ENCODE measurements at regions not wholly inside any gene's neighbourhood (a gene's known extent, or its start where the extent isn't known, plus 50 kb on each side); places are given as distances from the start of the nearest gene placed in this dataset.

DNA sequence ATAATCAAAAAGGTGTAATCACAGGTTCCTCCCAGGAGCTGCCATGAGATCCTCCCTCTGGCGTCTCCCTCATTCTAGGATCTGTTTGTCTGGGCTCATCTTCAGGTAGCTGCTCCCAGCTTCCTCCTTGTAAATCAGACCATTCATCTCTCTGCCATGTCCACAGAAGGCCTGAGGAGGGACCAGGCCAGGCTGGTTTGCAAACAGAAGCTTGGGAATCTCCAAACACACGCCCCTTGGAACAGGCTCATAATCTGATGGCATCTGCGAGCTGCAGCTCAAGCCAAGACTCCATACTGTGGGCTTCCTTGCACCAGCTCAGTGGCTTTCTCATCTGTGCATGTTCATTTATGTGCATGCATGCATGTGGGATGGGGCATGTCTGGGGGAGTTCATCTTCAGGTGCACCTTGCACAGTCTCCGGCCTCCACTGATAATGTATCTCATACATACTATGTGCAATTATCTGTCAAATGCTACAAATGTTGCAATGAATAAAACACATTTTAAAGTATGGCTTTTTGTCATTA lies 134.9 kb downstream of the NXPE2 start (continued):
- TF ChIP-seq POLR2A (IDR thresholded peaks at IDR 0.05; ENCODE audit: borderline replicate concordance, extremely low read depth, insufficient read depth, insufficient read length) (no peak), EGR1 (IDR thresholded peaks at IDR 0.05; ENCODE audit: low read depth) (no peak), ZNF274 (IDR thresholded peaks at IDR 0.05; ENCODE audit: low read depth, low read length) (no peak), ELF1 (IDR thresholded peaks at IDR 0.05; ENCODE audit: borderline replicate concordance, low read depth) (no peak), CBX3 (IDR thresholded peaks at IDR 0.05; ENCODE audit: low read depth) (no peak), SRF (IDR thresholded peaks at IDR 0.05; ENCODE audit: low read depth) (no peak), TCF7L2 (IDR thresholded peaks at IDR 0.05; ENCODE audit: borderline replicate concordance, extremely low read depth, insufficient read depth, insufficient read length) (no peak), EZH2 (IDR thresholded peaks at IDR 0.05) (no peak), CEBPB (IDR thresholded peaks at IDR 0.05; ENCODE audit: low read depth) (no peak)

DNA sequence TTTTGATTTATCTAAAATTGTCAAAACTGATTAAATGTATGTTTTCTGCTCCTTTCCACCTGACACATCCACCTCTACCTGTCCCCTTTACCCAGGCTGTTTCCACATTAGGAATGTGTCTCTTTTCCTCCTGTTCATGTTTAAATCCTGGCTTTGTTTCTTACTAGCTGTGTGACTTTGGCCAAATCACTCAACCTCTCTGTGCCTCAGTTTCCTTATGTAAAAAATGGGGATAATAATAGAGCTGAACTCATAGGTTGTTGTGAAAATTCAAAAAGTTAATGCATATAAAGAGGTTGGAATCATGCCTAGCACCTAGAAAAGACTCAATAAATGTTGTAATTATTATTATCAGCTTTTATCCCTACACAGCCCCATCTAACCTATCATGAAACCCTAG lies 136.8 kb downstream of the NXPE2 start:
- Histone ChIP-seq H3K36me3 (ENCODE audit: control insufficient read depth in 1 of 2, insufficient read depth in 2 of 2, low read length in 2 of 2) (no peaks in the 10 kb centered on the region), H3K27ac (ENCODE audit: low read depth, low read length) (no peak overlapping the region), H3K9me2 (ENCODE audit: insufficient read depth) (no peaks in the 10 kb centered on the region), H3K27me3 (ENCODE audit: insufficient read depth, low read length) (no peaks in the 10 kb centered on the region), H4K20me1 (ENCODE audit: insufficient read depth) (no peaks in the 10 kb centered on the region), H3K4me2 (ENCODE audit: low read length) (no peak overlapping the region), H3K4me1 (ENCODE audit: control insufficient read depth in 1 of 2, insufficient read depth in 2 of 2, low read length in 2 of 2) (no peaks in the 10 kb centered on the region), H3K79me2 (ENCODE audit: insufficient read depth, low read length) (no peaks in the 10 kb centered on the region), H3K4me3 (replicated peaks in 1 of 2; ENCODE audit: low read depth in 1 of 2, low read length in 2 of 2) (no peak overlapping the region), H2AFZ (ENCODE audit: low read depth, low read length, poor library complexity, severe bottlenecking) (no peak overlapping the region), H3K9me3 (ENCODE audit: control insufficient read depth in 1 of 2, insufficient read depth in 1 of 2, low read depth in 1 of 2, low read length in 2 of 2) (no peaks in the 10 kb centered on the region; a peak in 1 of 4 replicates), H3K9ac (ENCODE audit: low read length) (no peak overlapping the region)
- intact Hi-C loops (cut with micrococcal nuclease) = no loop called here
- ATAC-seq (no peak), DNase-seq (ENCODE audit: low read depth, low spot score) (no peak)
- CTCF ChIA-PET = no interaction called here
- RAD21 ChIA-PET (ENCODE audit: low non-redundant PET in 1 of 2, low total read pairs in 2 of 2, uncharacterized antibody in 2 of 2, unreplicated experiment in 2 of 2) = no interaction called here
- no TSS peak for BruUV-seq (replicated peaks)
- POLR2A ChIA-PET = no interaction called here
- TF ChIP-seq, protein P1, sequence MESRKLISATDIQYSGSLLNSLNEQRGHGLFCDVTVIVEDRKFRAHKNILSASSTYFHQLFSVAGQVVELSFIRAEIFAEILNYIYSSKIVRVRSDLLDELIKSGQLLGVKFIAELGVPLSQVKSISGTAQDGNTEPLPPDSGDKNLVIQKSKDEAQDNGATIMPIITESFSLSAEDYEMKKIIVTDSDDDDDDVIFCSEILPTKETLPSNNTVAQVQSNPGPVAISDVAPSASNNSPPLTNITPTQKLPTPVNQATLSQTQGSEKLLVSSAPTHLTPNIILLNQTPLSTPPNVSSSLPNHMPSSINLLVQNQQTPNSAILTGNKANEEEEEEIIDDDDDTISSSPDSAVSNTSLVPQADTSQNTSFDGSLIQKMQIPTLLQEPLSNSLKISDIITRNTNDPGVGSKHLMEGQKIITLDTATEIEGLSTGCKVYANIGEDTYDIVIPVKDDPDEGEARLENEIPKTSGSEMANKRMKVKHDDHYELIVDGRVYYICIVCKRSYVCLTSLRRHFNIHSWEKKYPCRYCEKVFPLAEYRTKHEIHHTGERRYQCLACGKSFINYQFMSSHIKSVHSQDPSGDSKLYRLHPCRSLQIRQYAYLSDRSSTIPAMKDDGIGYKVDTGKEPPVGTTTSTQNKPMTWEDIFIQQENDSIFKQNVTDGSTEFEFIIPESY (IDR thresholded peaks at IDR 0.05; ENCODE audit: extremely low read depth, insufficient replicate concordance, low read length) = no peak
- TF ChIP-seq ZNF274 (IDR thresholded peaks at IDR 0.05; ENCODE audit: low read depth, low read length) (no peak), ELF1 (IDR thresholded peaks at IDR 0.05; ENCODE audit: borderline replicate concordance, low read depth) (no peak), FOSL1 (IDR thresholded peaks at IDR 0.05; ENCODE audit: low read depth) (no peak), CBX3 (IDR thresholded peaks at IDR 0.05; ENCODE audit: low read depth) (no peak), SIN3A (IDR thresholded peaks at IDR 0.05; ENCODE audit: low read depth) (no peak), EZH2phosphoT487 (IDR thresholded peaks at IDR 0.05; ENCODE audit: borderline replicate concordance) (no peak), EGR1 (IDR thresholded peaks at IDR 0.05; ENCODE audit: low read depth) (no peak), YY1 (IDR thresholded peaks at IDR 0.05; ENCODE audit: extremely low read depth, insufficient replicate concordance, low read depth, low read length) (no peak), TCF7L2 (IDR thresholded peaks at IDR 0.05; ENCODE audit: borderline replicate concordance, extremely low read depth, insufficient read depth, insufficient read length) (no peak), JUND (IDR thresholded peaks at IDR 0.05) (no peak), EZH2 (IDR thresholded peaks at IDR 0.05) (no peak), POLR2A (IDR thresholded peaks at IDR 0.05; ENCODE audit: borderline replicate concordance, extremely low read depth, insufficient read depth, insufficient read length) (no peak)
- TF ChIP-seq, protein P2, sequence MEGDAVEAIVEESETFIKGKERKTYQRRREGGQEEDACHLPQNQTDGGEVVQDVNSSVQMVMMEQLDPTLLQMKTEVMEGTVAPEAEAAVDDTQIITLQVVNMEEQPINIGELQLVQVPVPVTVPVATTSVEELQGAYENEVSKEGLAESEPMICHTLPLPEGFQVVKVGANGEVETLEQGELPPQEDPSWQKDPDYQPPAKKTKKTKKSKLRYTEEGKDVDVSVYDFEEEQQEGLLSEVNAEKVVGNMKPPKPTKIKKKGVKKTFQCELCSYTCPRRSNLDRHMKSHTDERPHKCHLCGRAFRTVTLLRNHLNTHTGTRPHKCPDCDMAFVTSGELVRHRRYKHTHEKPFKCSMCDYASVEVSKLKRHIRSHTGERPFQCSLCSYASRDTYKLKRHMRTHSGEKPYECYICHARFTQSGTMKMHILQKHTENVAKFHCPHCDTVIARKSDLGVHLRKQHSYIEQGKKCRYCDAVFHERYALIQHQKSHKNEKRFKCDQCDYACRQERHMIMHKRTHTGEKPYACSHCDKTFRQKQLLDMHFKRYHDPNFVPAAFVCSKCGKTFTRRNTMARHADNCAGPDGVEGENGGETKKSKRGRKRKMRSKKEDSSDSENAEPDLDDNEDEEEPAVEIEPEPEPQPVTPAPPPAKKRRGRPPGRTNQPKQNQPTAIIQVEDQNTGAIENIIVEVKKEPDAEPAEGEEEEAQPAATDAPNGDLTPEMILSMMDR (IDR thresholded peaks at IDR 0.05 in 2 of 3, conservative IDR thresholded peaks at IDR 0.05 in 1 of 3; ENCODE audit: borderline replicate concordance in 1 of 3, insufficient read depth in 1 of 3, low read depth in 2 of 3, low read length in 2 of 3) = no peak
- TF ChIP-seq, protein P3, sequence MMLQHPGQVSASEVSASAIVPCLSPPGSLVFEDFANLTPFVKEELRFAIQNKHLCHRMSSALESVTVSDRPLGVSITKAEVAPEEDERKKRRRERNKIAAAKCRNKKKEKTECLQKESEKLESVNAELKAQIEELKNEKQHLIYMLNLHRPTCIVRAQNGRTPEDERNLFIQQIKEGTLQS (IDR thresholded peaks at IDR 0.05) = no peak

All from HCT116 (cell line).